ENCODE measurements at regions not wholly inside any gene's neighbourhood (a gene's known extent, or its start where the extent isn't known, plus 50 kb on each side); places are given as distances from the start of the nearest gene placed in this dataset.
"Not testable (repeated sequence)": the region's sequence is repeated elsewhere in the genome, so short reads cannot be mapped to it uniquely, and the experiment has no call there.

GRCh38 chr9:110088099-110088498 lies 119.9 kb downstream of the C9orf152 start:
- intact Hi-C loops (cut with DNase I) = loop anchor here (5.0 kb wide), 1 partner anchor 39 kb away; no protein-coding TSS in a partner anchor
- DNase-seq (ENCODE audit: missing footprints) = no peak
- ATAC-seq = no peak

GRCh38 chr9:110089681-110090370 lies 118.1 kb downstream of the C9orf152 start:
- ATAC-seq = no peak
- intact Hi-C loops (cut with DNase I) = loop anchor here (5.0 kb wide), 1 partner anchor 37 kb away; no protein-coding TSS in a partner anchor
- no peak for DNase-seq (ENCODE audit: missing footprints)

- DNase-seq (ENCODE audit: missing footprints) (no peak), ATAC-seq (no peak)
- intact Hi-C loops (cut with DNase I) = no loop called here
Observed at GRCh38 chr9:110092792-110093191, 115.2 kb downstream of the C9orf152 start.

- intact Hi-C loops (cut with DNase I) = no loop called here
- ATAC-seq (no peak), DNase-seq (ENCODE audit: missing footprints) (no peak)
Observed at GRCh38 chr9:110093417-110093816, 114.5 kb downstream of the C9orf152 start.

GRCh38 chr9:110093871-110094270 lies 114.1 kb downstream of the C9orf152 start:
- intact Hi-C loops (cut with DNase I) = no loop called here
- no peak for DNase-seq (ENCODE audit: missing footprints)
- ATAC-seq = no peak

- intact Hi-C loops (cut with DNase I) = no loop called here
- no peak for ATAC-seq
- no peak for DNase-seq (ENCODE audit: missing footprints)
Observed at GRCh38 chr9:110095161-110095595, 112.8 kb downstream of the C9orf152 start.

- no peak for ATAC-seq
- no peak for DNase-seq (ENCODE audit: missing footprints)
- intact Hi-C loops (cut with DNase I) = no loop called here
Observed at GRCh38 chr9:110095776-110096175, 112.2 kb downstream of the C9orf152 start.

- intact Hi-C loops (cut with DNase I); ATAC-seq; DNase-seq (ENCODE audit: missing footprints): not testable (repeated sequence)
Observed at GRCh38 chr9:110096674-110097073, 111.3 kb downstream of the C9orf152 start.

- DNase-seq (ENCODE audit: missing footprints) (no peak), ATAC-seq (peak; percentile 58)
- intact Hi-C loops (cut with DNase I) = no loop called here
Observed at GRCh38 chr9:110099236-110100095, 108.5 kb downstream of the C9orf152 start.

- ATAC-seq (no peak), DNase-seq (ENCODE audit: missing footprints) (peak; percentile 62)
- intact Hi-C loops (cut with DNase I) = no loop called here
Observed at GRCh38 chr9:110101531-110102161, 106.3 kb downstream of the C9orf152 start.

GRCh38 chr9:110103257-110103656 lies 104.7 kb downstream of the C9orf152 start:
- intact Hi-C loops (cut with DNase I) = no loop called here
- DNase-seq (ENCODE audit: missing footprints) = no peak
- ATAC-seq = no peak

- intact Hi-C loops (cut with DNase I) = no loop called here
- DNase-seq (ENCODE audit: missing footprints) (no peak), ATAC-seq (no peak)
Observed at GRCh38 chr9:110104261-110104809, 103.6 kb downstream of the C9orf152 start.

- ATAC-seq (no peak), DNase-seq (ENCODE audit: missing footprints) (no peak)
- intact Hi-C loops (cut with DNase I) = no loop called here
Observed at GRCh38 chr9:110105107-110105506, 102.9 kb downstream of the C9orf152 start.

GRCh38 chr9:110106661-110107060 lies 101.3 kb downstream of the C9orf152 start:
- ATAC-seq (no peak), DNase-seq (ENCODE audit: missing footprints) (no peak)
- intact Hi-C loops (cut with DNase I) = no loop called here

- no peak for ATAC-seq
- intact Hi-C loops (cut with DNase I) = no loop called here
Observed at GRCh38 chr9:110109333-110110092, 98.4 kb downstream of the C9orf152 start.

GRCh38 chr9:110110154-110110553 lies 97.8 kb downstream of the C9orf152 start:
- ATAC-seq (no peak), DNase-seq (ENCODE audit: missing footprints) (no peak)
- intact Hi-C loops (cut with DNase I) = no loop called here

More at GRCh38 chr9:110109333-110110092, 98.4 kb downstream of the C9orf152 start:
- DNase-seq (ENCODE audit: missing footprints) = no peak

GRCh38 chr9:110111868-110112267 lies 96.1 kb downstream of the C9orf152 start:
- DNase-seq (ENCODE audit: missing footprints) (no peak), ATAC-seq (no peak)
- intact Hi-C loops (cut with DNase I) = no loop called here

- intact Hi-C loops (cut with DNase I) = no loop called here
- DNase-seq (ENCODE audit: missing footprints) = no peak
- ATAC-seq = no peak
Observed at GRCh38 chr9:110112792-110113191, 95.2 kb downstream of the C9orf152 start.

All from Right ventricle myocardium inferior (tissue), 1 donor.